H9 (cell line): ENCODE measurements at regions not wholly inside any gene's neighbourhood (a gene's known extent, or its start where the extent isn't known, plus 50 kb on each side); places are given as distances from the start of the nearest gene placed in this dataset.

Source experiments
- DNase-seq: peaks from one replicate; pipeline ENCODE4 v3.0.0-alpha.2; 2017
- H2AFZ ChIP-seq: one replicate; pipeline ENCODE4 v1.6.1; 2013; ENCODE audit warnings: mild to moderate bottlenecking, low read length, control low read depth, moderate library complexity
- H2AK5ac ChIP-seq: 2 replicates; pipeline ENCODE4 v1.6.1; 2013; ENCODE audit warnings: low read length, control low read depth, mixed read lengths; ENCODE audit not compliant: insufficient read length
- H2BK120ac ChIP-seq: one replicate; pipeline ENCODE4 v1.6.1; 2013; ENCODE audit warnings: low read depth, mild to moderate bottlenecking, low read length, control low read depth, inconsistent platforms; ENCODE audit not compliant: poor library complexity, severe bottlenecking
- H2BK12ac ChIP-seq: 2 replicates; pipeline ENCODE4 v1.6.1; 2013; ENCODE audit warnings: low read length, control low read depth, mixed read lengths, low read depth; ENCODE audit not compliant: insufficient read length
- H2BK15ac ChIP-seq: 2 replicates; pipeline ENCODE4 v1.6.1; 2013; ENCODE audit warnings: low read depth, low read length, control low read depth
- H2BK20ac ChIP-seq: one replicate; pipeline ENCODE4 v1.6.1; 2013; ENCODE audit warnings: low read depth, mild to moderate bottlenecking, low read length, control low read depth, inconsistent platforms; ENCODE audit not compliant: poor library complexity, severe bottlenecking
- H2BK5ac ChIP-seq: 2 replicates; pipeline ENCODE4 v1.6.1; 2013; ENCODE audit warnings: low read length, control low read depth, mixed read lengths; ENCODE audit not compliant: insufficient read length
- H3K14ac ChIP-seq: 2 replicates; pipeline ENCODE4 v1.6.1; 2013; ENCODE audit warnings: low read length, control low read depth; ENCODE audit not compliant: insufficient read depth
- H3K18ac ChIP-seq: 2 replicates; pipeline ENCODE4 v1.6.1; 2013; ENCODE audit warnings: low read depth, mild to moderate bottlenecking, mixed read lengths, low read length, control low read depth; ENCODE audit not compliant: insufficient read length
- H3K23ac ChIP-seq: 2 replicates; pipeline ENCODE4 v1.6.1; 2013; ENCODE audit warnings: low read length, control low read depth, mixed read lengths, low read depth; ENCODE audit not compliant: insufficient read length
- H3K23me2 ChIP-seq: 2 replicates; pipeline ENCODE4 v1.6.1; 2013; ENCODE audit warnings: low read depth, mild to moderate bottlenecking, mixed read lengths, low read length, control low read depth; ENCODE audit not compliant: insufficient read length, poor library complexity, severe bottlenecking
- H3K27ac ChIP-seq: 2 replicates; pipeline ENCODE4 v1.5.1; 2013; ENCODE audit warnings: low read length, control low read depth, mixed read lengths, low read depth; ENCODE audit not compliant: insufficient read length
- H3K27me3 ChIP-seq: 2 replicates; pipeline ENCODE4 v1.6.1; 2013; ENCODE audit warnings: low read length, control low read depth, inconsistent platforms; ENCODE audit not compliant: insufficient read depth
- H3K4ac ChIP-seq: 2 replicates; pipeline ENCODE4 v1.6.1; 2013; ENCODE audit warnings: low read depth, mild to moderate bottlenecking, control low read depth, inconsistent platforms, low read length, moderate library complexity
- H3K4me1 ChIP-seq: 2 replicates; pipeline ENCODE4 v1.6.1; 2013; ENCODE audit warnings: low read length, control low read depth, inconsistent platforms; ENCODE audit not compliant: insufficient read depth
- H3K4me2 ChIP-seq: 2 replicates; pipeline ENCODE4 v1.6.1; 2013; ENCODE audit warnings: low read length, control low read depth, mixed read lengths; ENCODE audit not compliant: insufficient read length, insufficient read depth
- H3K56ac ChIP-seq: 2 replicates; pipeline ENCODE4 v1.6.1; 2013; ENCODE audit warnings: low read depth, mild to moderate bottlenecking, mixed read lengths, low read length, control low read depth; ENCODE audit not compliant: insufficient read length
- H3K79me1 ChIP-seq: 2 replicates; pipeline ENCODE4 v1.6.1; 2013; ENCODE audit warnings: low read depth, mild to moderate bottlenecking, moderate library complexity, low read length, control low read depth, inconsistent platforms; ENCODE audit not compliant: insufficient read depth, poor library complexity, severe bottlenecking
- H3K79me2 ChIP-seq: 2 replicates; pipeline ENCODE4 v1.6.1; 2013; ENCODE audit warnings: low read length, control low read depth, inconsistent platforms; ENCODE audit not compliant: insufficient read depth
- H3K9ac ChIP-seq: 2 replicates; pipeline ENCODE4 v1.6.1; 2013; ENCODE audit warnings: low read length, control low read depth, mixed read lengths; ENCODE audit not compliant: insufficient read length; ENCODE audit errors: extremely low read depth
- H3K9me3 ChIP-seq: one replicate; pipeline ENCODE4 v1.6.1; 2013; ENCODE audit warnings: low read depth, low read length, inconsistent platforms; ENCODE audit not compliant: control insufficient read depth
- H3T11ph ChIP-seq: one replicate; pipeline ENCODE4 v1.6.1; 2013; ENCODE audit warnings: mild to moderate bottlenecking, low read length, control low read depth, inconsistent platforms
- H4K20me1 ChIP-seq: one replicate; pipeline ENCODE4 v1.6.1; 2013; ENCODE audit not compliant: control insufficient read depth, insufficient read length, insufficient read depth
- H4K5ac ChIP-seq: 2 replicates; pipeline ENCODE4 v1.6.1; 2013; ENCODE audit warnings: low read depth, mild to moderate bottlenecking, mixed read lengths, low read length, control low read depth; ENCODE audit not compliant: insufficient read length
- H4K8ac ChIP-seq: replicated peaks from 2 replicates; pipeline ENCODE4 v1.6.1; 2013; ENCODE audit warnings: low read length, control low read depth, mixed read lengths, low read depth; ENCODE audit not compliant: insufficient read length
- H4K91ac ChIP-seq: 2 replicates; pipeline ENCODE4 v1.6.1; 2013; ENCODE audit warnings: low read depth, mild to moderate bottlenecking, moderate library complexity, mixed read lengths, low read length, control low read depth; ENCODE audit not compliant: insufficient read length
- H3K27ac Mint-ChIP-seq, 3 experiments: 2 replicates in 2 of 3; 3 replicates in 1 of 3; pipeline ENCODE4 v1.8.0; 2020 to 2021; ENCODE audit warnings: mixed read lengths in 3 of 3, mild to moderate bottlenecking in 1 of 3, moderate library complexity in 1 of 3
- H3K27me3 Mint-ChIP-seq: 2 replicates; pipeline ENCODE4 v1.8.0; 2021; ENCODE audit warnings: low read depth, mild to moderate bottlenecking, moderate library complexity, mixed read lengths
- H3K36me3 Mint-ChIP-seq, 3 experiments: 2 replicates in 2 of 3; 3 replicates in 1 of 3; pipeline ENCODE4 v1.8.0; 2020 to 2021; ENCODE audit warnings: low read depth in 3 of 3, mixed read lengths in 3 of 3; ENCODE audit not compliant: insufficient read depth in 1 of 3
- H3K4me1 Mint-ChIP-seq, 2 experiments: 2 replicates each; pipeline ENCODE4 v1.8.0; 2020; ENCODE audit warnings: mixed read lengths in 2 of 2
- H3K4me3 Mint-ChIP-seq, 2 experiments: 2 replicates in 1 of 2; 3 replicates in 1 of 2; pipeline ENCODE4 v1.8.0; 2020 to 2021; ENCODE audit warnings: mild to moderate bottlenecking in 2 of 2, mixed read lengths in 2 of 2, moderate library complexity in 1 of 2
- H3K9me3 Mint-ChIP-seq, 2 experiments: 2 replicates in 1 of 2; 3 replicates in 1 of 2; pipeline ENCODE4 v1.8.0; 2020; ENCODE audit warnings: mild to moderate bottlenecking in 2 of 2, mixed read lengths in 2 of 2, moderate library complexity in 1 of 2
- CTCF ChIP-seq: fragments of 200-600 bp; sonication (generic); conservative IDR thresholded peaks from 3 replicates; pipeline ENCODE4 v1.8.0; 2021; ENCODE audit warnings: antibody characterized with exemption, mild to moderate bottlenecking
- WGBS: extraction: QIAGEN DNeasy Blood & Tissue Kit; methylation state at CpG from one replicate; pipeline ENCODE4 v1.1.7; 2013; ENCODE audit warnings: missing lambda C conversion rate, low lambda C conversion rate, mixed read lengths; ENCODE audit not compliant: insufficient read length; ENCODE audit errors: extremely low coverage; 5-methylcytosine and 5-hydroxymethylcytosine counted together

GRCh38 chr2:239780236-239780994 lies 244.7 kb downstream of the NDUFA10 start:
- no peak for TF ChIP-seq CTCF
- no peaks in the 10 kb centered on the region for H3K27me3 ChIP-seq
- H3K27me3 Mint-ChIP-seq = peaks cover 14% of the 10 kb centered on the region

More at GRCh38 chr2:239780236-239780994, 244.7 kb downstream of the NDUFA10 start:
- Mint-ChIP-seq H3K27ac (no peak overlapping the region), H3K9me3 (peaks cover 13 to 21% of the 10 kb centered on the region in 2 experiments; a peak in 4 of 5 replicates), H3K4me3 (no peak overlapping the region), H3K36me3 (no peaks in the 10 kb centered on the region), H3K4me1 (peaks cover 4 to 7% of the 10 kb centered on the region in 2 experiments; a peak in 3 of 4 replicates)
- H3T11ph ChIP-seq = no peak overlapping the region
- no peak overlapping the region for H3K4me2 ChIP-seq
- H3K18ac ChIP-seq = no peak overlapping the region
- no peak overlapping the region for H4K8ac ChIP-seq
- H3K9me3 ChIP-seq = no peaks in the 10 kb centered on the region
- no peak overlapping the region for H2AFZ ChIP-seq
- no peaks in the 10 kb centered on the region for H3K79me1 ChIP-seq
- DNase-seq = no peak
- no peak overlapping the region for H2BK12ac ChIP-seq
- no peak overlapping the region for H3K23ac ChIP-seq
- no peak overlapping the region for H2BK120ac ChIP-seq
- H2AK5ac ChIP-seq = no peak overlapping the region
- H4K20me1 ChIP-seq = no peaks in the 10 kb centered on the region
- WGBS = no CpG with 5 or more reads among the region's 19 CpGs
- H3K56ac ChIP-seq = no peak overlapping the region
- H3K9ac ChIP-seq = no peak overlapping the region
- H3K14ac ChIP-seq = no peak overlapping the region
- no peak overlapping the region for H2BK20ac ChIP-seq
- no peaks in the 10 kb centered on the region for H3K23me2 ChIP-seq
- no peak overlapping the region for H2BK5ac ChIP-seq
- no peak overlapping the region for H4K5ac ChIP-seq
- no peak overlapping the region for H2BK15ac ChIP-seq
- no peak overlapping the region for H3K27ac ChIP-seq
- no peak overlapping the region for H3K4ac ChIP-seq
- H3K79me2 ChIP-seq = no peaks in the 10 kb centered on the region
- no peak overlapping the region for H4K91ac ChIP-seq
- H3K4me1 ChIP-seq = no peaks in the 10 kb centered on the region
